Neural cell (in vitro differentiated cells): ENCODE measurements at regions not wholly inside any gene's neighbourhood (a gene's known extent, or its start where the extent isn't known, plus 50 kb on each side); places are given as distances from the start of the nearest gene placed in this dataset.

Experiments
- H2AFZ ChIP-seq: fragments of 200-600, 300-800 bp; sonication (generic), shearing (Covaris generic); 2 replicates; pipeline ENCODE4 v1.6.0; 2014; ENCODE audit warnings: low read depth, mild to moderate bottlenecking, antibody characterized with exemption, low read length, moderate library complexity
- H3F3A ChIP-seq: fragments of 200-600 bp; shearing (Covaris generic); 2 replicates; pipeline ENCODE4 v1.6.1; 2016; ENCODE audit warnings: mild to moderate bottlenecking, moderate library complexity, mixed read lengths, antibody characterized with exemption, low read length; ENCODE audit not compliant: insufficient read depth, poor library complexity, severe bottlenecking
- H3K27ac ChIP-seq: fragments of 200-600, 300-800 bp; sonication (generic), shearing (Covaris generic); 2 replicates; pipeline ENCODE4 v1.5.1; 2014; ENCODE audit warnings: mild to moderate bottlenecking, low read length, moderate library complexity
- H3K27me3 ChIP-seq: fragments of 300-800, 200-600 bp; sonication (generic), shearing (Covaris generic); 2 replicates; pipeline ENCODE4 v1.6.0; 2014; ENCODE audit warnings: mild to moderate bottlenecking, low read depth, low read length, moderate library complexity; ENCODE audit not compliant: insufficient read depth
- H3K36me3 ChIP-seq: fragments of 300-800, 200-600 bp; sonication (generic), shearing (Covaris generic); 2 replicates; pipeline ENCODE4 v1.5.1; 2014; ENCODE audit warnings: mild to moderate bottlenecking, antibody characterized with exemption, low read length, moderate library complexity; ENCODE audit not compliant: insufficient read depth
- H3K4me2 ChIP-seq: fragments of 300-800, 200-600 bp; sonication (generic), shearing (Covaris generic); 2 replicates; pipeline ENCODE4 v1.6.0; 2014; ENCODE audit warnings: mild to moderate bottlenecking, low read length
- H3K4me3 ChIP-seq: fragments of 300-800, 200-600 bp; sonication (generic), shearing (Covaris generic); 2 replicates; pipeline ENCODE4 v1.5.1; 2014; ENCODE audit warnings: mild to moderate bottlenecking, low read length, moderate library complexity
- H3K79me2 ChIP-seq: fragments of 200-600 bp; shearing (Covaris generic); replicated peaks from 2 replicates; pipeline ENCODE4 v1.6.0; 2014; ENCODE audit warnings: mild to moderate bottlenecking, low read length, moderate library complexity; ENCODE audit not compliant: insufficient read depth
- H3K9ac ChIP-seq: fragments of 300-800, 200-600 bp; sonication (generic), shearing (Covaris generic); 2 replicates; pipeline ENCODE4 v1.6.1; 2016; ENCODE audit warnings: mild to moderate bottlenecking, low read length, mixed read lengths
- H3K9me2 ChIP-seq: fragments of 200-600 bp; shearing (Covaris generic); 2 replicates; pipeline ENCODE4 v1.6.1; 2016; ENCODE audit warnings: mild to moderate bottlenecking, low read length, mixed read lengths; ENCODE audit not compliant: insufficient read depth
- H3K9me3 ChIP-seq: fragments of 200-600, 300-800 bp; sonication (generic), shearing (Covaris generic); 2 replicates; pipeline ENCODE4 v1.6.1; 2016; ENCODE audit warnings: mild to moderate bottlenecking, mixed run types, low read length, moderate library complexity, mixed read lengths
- H4K20me1 ChIP-seq: fragments of 200-600 bp; shearing (Covaris generic); 2 replicates; pipeline ENCODE4 v1.6.1; 2016; ENCODE audit warnings: mild to moderate bottlenecking, mixed run types; ENCODE audit not compliant: insufficient read depth
- CTCF ChIP-seq: fragments of 450-650 bp; IDR thresholded peaks from 2 replicates; pipeline ENCODE4 v1.5.1; 2014; ENCODE audit warnings: antibody characterized with exemption, mild to moderate bottlenecking, moderate library complexity; ENCODE audit not compliant: poor library complexity, severe bottlenecking
- EP300 ChIP-seq: fragments of 450-650 bp; conservative IDR thresholded peaks from 2 replicates; pipeline ENCODE4 v1.6.1; 2014; ENCODE audit warnings: antibody characterized with exemption, mild to moderate bottlenecking, moderate library complexity; ENCODE audit not compliant: poor library complexity, severe bottlenecking
- EZH2 ChIP-seq: fragments of 200-600, 300-800 bp; shearing (Covaris generic), sonication (generic); IDR thresholded peaks from 2 replicates; pipeline ENCODE4 v1.6.1; 2014; ENCODE audit warnings: antibody characterized with exemption, low read length, borderline replicate concordance, mild to moderate bottlenecking; ENCODE audit not compliant: insufficient read depth, poor library complexity, severe bottlenecking
- MXI1 ChIP-seq: fragments of 450-650 bp; conservative IDR thresholded peaks from 2 replicates; pipeline ENCODE4 v1.6.1; 2014; ENCODE audit warnings: antibody characterized with exemption, mild to moderate bottlenecking; ENCODE audit not compliant: poor library complexity, severe bottlenecking
- POLR2AphosphoS5 ChIP-seq: IDR thresholded peaks from 2 replicates; pipeline ENCODE4 v1.6.1; 2012
- RAD21 ChIP-seq: fragments of 450-650 bp; conservative IDR thresholded peaks from 2 replicates; pipeline ENCODE4 v1.6.1; 2014; ENCODE audit warnings: antibody characterized with exemption, mild to moderate bottlenecking, moderate library complexity
- REST ChIP-seq: IDR thresholded peaks from 2 replicates; pipeline ENCODE4 v1.6.1; 2012; ENCODE audit warnings: borderline replicate concordance
- SMC3 ChIP-seq: fragments of 450-650 bp; conservative IDR thresholded peaks from 2 replicates; pipeline ENCODE4 v1.6.1; 2014; ENCODE audit warnings: antibody characterized with exemption, mild to moderate bottlenecking, moderate library complexity; ENCODE audit not compliant: poor library complexity
- TAF1 ChIP-seq: IDR thresholded peaks from 2 replicates; pipeline ENCODE4 v1.6.1; 2012; ENCODE audit warnings: low read depth

- Histone ChIP-seq H3K4me2 (no peak overlapping the region), H3K9me2 (no peaks in the 10 kb centered on the region), H4K20me1 (no peaks in the 10 kb centered on the region)
Observed at GRCh38 chr18:66668706-66669105, 64.8 kb upstream of the CDH19 start.

GRCh38 chr18:66662632-66663031, 58.7 kb upstream of the CDH19 start:
- Histone ChIP-seq H3K4me2 (no peak overlapping the region), H3K4me3 (no peak overlapping the region)
- TF ChIP-seq EP300 (no peak), EZH2 (no peak), REST (no peak), MXI1 (no peak), TAF1 (no peak), CTCF (no peak), RAD21 (no peak), POLR2AphosphoS5 (no peak), SMC3 (no peak)

More at GRCh38 chr18:66668706-66669105, 64.8 kb upstream of the CDH19 start:
- Histone ChIP-seq H3K79me2 (no peaks in the 10 kb centered on the region), H3K27ac (no peak overlapping the region), H3K36me3 (no peaks in the 10 kb centered on the region), H3K27me3 (no peaks in the 10 kb centered on the region), H3K9ac (no peak overlapping the region), H3F3A (no peaks in the 10 kb centered on the region), H3K4me3 (no peak overlapping the region), H2AFZ (no peak overlapping the region), H3K9me3 (no peaks in the 10 kb centered on the region)
- TF ChIP-seq EP300 (no peak), RAD21 (no peak)

GRCh38 chr18:66655407-66655806, 51.5 kb upstream of the CDH19 start:
- Histone ChIP-seq H3K9ac (no peak overlapping the region), H3K4me2 (no peak overlapping the region), H3K9me3 (no peaks in the 10 kb centered on the region), H3K79me2 (no peaks in the 10 kb centered on the region), H3K27me3 (no peaks in the 10 kb centered on the region), H3K36me3 (no peaks in the 10 kb centered on the region), H2AFZ (no peak overlapping the region), H3K27ac (no peak overlapping the region), H3F3A (no peaks in the 10 kb centered on the region), H4K20me1 (no peaks in the 10 kb centered on the region), H3K9me2 (no peaks in the 10 kb centered on the region), H3K4me3 (no peak overlapping the region)
- no peak for TF ChIP-seq TAF1
- TF ChIP-seq RAD21 = no peak
- no peak for TF ChIP-seq EP300
- TF ChIP-seq MXI1 = no peak
- TF ChIP-seq CTCF = no peak
- no peak for TF ChIP-seq SMC3
- no peak for TF ChIP-seq REST
- no peak for TF ChIP-seq POLR2AphosphoS5
- TF ChIP-seq EZH2 = no peak

More at GRCh38 chr18:66662632-66663031, 58.7 kb upstream of the CDH19 start:
- Histone ChIP-seq H3K79me2 (no peaks in the 10 kb centered on the region), H2AFZ (no peak overlapping the region), H3F3A (no peaks in the 10 kb centered on the region), H3K9ac (no peak overlapping the region), H3K27ac (no peak overlapping the region), H3K27me3 (no peaks in the 10 kb centered on the region), H3K9me2 (no peaks in the 10 kb centered on the region), H3K36me3 (no peaks in the 10 kb centered on the region), H3K9me3 (no peaks in the 10 kb centered on the region), H4K20me1 (no peaks in the 10 kb centered on the region)
